ELR (cell line): ENCODE measurements at regions not wholly inside any gene's neighbourhood (a gene's known extent, or its start where the extent isn't known, plus 50 kb on each side); places are given as distances from the start of the nearest gene placed in this dataset.
"Not testable (repeated sequence)": the region's sequence is repeated elsewhere in the genome, so short reads cannot be mapped to it uniquely, and the experiment has no call there.

Source experiments
- DNase-seq: peaks from one replicate; pipeline ENCODE4 v3.0.0-alpha.2; 2015; ENCODE audit warnings: low read depth

DNA sequence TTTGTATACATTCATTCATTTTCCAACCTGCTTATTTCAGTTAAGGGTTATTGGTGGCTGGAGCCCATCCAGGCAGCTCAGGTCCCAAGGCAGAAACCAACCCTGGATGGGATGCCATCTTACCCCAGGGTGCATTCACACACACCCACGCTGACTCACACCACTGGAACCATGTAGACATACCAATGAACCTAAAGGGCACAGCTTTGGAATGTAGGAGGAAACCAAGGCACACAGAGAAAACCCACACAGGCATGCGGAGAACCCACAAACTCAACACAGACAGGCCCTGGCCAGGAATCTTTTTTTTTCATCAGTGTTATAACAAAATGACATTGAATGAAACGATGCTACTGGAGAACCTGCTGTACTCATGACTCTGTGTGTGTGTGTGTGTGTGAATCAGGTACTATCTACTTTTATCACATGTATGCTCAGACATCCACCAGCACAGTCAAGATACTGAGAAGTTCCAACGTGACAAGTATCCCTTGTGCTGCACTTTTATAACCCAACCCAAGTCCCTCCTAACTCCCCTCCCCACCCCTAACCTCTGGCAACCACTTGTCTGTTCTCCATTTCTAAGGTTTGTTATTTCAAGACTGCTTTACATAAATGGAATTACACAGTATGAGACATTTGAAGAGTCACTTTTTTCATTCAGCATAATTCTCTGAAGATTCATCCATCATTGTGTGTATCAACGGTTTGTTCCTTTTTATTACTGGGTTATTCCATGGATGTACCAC lies 286.8 kb upstream of the PLD5 start:
- no peak for DNase-seq

DNA sequence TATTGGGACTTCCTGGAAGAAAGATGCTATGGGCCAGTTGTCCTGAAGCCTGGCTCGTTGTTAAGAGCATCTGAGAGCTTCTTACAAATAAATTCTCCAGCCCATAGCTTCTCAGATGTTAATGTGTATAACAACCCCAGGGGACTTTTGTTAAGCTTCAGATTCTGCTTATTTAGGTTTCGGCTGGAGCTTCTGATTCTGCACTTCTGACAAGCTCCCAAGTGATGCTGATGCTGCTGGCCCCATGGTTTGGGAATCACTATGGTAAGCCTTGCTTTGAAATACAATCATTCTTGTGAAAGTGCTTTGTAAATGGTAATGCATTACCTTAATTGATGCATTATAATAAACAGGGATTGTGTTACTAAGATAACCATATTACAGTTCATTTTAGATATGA lies 281.8 kb upstream of the PLD5 start:
- DNase-seq = no peak

DNA sequence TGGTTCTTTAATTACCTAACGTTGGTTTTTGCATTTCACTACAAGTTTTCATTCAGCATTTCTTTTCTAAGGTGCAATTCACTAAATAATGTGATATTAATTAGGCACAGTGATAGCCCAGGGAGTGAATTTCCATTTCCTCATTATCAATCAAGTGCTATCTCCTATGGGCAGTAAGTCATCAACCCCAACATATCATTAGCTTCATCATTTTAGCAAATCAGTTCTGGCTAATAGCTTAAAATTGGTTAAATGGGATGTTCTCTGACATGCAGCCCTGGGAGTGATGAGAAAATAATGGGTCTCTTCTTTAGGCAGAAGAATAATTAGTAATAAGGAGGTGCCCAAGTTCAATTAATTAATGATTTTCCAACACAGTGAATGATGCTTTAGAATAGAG lies 280.9 kb upstream of the PLD5 start:
- DNase-seq = not testable (repeated sequence)

DNA sequence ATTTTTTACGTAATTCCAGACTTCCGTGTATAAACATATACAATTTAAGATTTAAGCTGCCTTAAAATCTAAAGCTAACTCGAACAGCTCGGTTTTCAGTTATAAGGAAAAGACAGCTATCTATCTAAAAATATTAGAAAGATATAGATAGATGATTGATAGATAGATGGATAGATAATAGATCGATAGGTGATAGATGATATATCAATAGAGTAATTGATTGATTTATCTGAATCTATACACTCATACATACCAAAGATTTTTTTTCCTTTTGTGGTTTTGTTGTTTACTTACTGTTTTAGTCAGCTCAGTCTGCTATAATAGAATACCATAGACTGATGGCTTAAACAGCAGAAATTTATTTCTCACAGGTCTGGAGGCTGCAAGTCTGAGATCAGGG lies 278.5 kb upstream of the PLD5 start:
- DNase-seq = no peak

DNA sequence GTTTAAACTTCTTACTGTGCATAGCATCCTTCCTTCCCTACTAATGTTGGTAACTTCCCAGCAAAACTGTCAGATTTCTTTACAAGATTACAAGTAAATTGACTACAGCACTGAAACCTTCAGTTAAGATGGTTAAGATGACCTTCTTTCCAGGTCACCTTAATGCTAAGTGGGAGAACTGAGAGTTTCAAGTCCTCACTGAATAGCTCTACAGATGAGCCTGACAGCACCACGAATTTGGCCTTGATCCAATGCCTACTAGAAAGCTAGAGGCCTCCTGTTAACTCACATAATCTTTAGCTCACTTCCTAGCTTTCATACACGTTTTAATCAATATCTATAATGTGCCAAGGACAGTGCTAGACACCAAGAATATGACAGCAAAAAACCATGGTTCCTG lies 276.0 kb upstream of the PLD5 start:
- DNase-seq = no peak

DNA sequence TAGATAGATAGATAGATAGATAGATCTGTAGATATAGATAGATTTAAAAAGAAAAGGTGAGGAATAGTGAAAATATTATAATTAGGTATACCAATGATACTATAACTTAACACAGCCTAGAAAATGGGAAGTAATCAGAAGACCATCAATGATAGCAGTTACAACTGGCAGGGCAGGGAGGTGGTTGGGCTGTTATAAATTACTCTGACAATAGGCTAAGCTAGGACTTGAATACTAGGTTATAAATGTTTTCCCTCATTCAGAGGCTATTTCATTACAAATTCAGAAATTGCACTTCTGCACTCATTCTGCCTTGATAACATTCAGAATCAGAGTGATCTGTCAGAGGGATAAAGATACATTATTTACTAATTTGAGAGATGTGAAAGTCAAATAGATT lies 273.4 kb upstream of the PLD5 start:
- no peak for DNase-seq

DNA sequence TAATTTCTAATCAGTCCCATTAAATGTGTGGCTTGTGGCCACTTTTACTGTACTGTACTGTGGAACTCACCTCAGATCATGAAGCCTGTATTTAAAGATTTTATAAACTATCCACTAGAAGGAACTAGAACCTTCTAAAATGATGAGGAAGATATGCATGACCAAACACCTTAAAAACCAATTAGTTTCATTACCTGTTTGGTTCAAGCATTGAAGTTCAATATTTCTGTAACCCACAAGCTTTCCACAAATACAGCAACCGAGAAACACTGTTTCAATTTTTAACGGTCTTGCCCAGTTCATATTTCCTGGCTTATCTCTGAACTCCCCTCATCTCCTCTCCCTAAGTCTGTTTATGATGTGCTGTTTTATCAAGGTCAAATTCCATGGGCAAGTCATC lies 264.3 kb upstream of the PLD5 start:
- no peak for DNase-seq

DNA sequence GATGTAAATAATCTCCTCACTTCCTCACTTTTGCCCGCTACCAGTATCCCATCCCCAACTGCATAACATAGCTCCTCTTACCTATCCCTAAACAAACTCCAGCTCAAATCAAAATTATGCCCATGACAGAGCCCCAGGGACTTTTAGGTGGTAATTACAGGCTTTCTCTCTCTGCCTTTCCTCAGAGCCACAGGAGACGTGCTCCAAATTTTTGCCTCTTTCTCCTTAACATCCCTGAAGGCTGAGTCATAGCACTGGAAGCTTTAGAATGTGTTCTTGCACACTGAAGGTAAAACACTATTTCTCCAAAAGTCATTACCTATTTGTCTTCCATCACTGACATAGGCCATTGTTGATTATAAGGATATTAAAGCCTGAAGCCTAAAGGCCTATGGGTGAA lies 263.5 kb upstream of the PLD5 start:
- no peak for DNase-seq

DNA sequence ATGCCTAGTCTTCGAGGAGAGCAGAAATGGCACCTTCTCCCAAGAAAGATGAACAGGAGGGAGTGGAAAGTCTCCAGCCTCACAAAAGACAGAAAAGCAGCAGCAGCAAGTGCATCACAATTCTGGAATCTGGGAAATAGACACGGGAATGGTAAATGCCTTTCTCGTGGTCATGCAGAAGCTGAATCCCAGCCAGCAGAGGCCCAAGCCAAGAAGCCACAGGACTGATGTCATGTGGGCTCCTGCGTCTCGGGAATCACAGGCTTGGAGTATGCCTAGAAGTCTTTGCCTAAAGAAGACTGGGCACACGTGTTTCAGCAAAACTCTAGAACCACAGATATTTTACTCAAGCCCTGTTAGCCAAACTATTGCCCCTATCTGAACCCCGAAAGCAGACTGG lies 260.3 kb upstream of the PLD5 start:
- no peak for DNase-seq

DNA sequence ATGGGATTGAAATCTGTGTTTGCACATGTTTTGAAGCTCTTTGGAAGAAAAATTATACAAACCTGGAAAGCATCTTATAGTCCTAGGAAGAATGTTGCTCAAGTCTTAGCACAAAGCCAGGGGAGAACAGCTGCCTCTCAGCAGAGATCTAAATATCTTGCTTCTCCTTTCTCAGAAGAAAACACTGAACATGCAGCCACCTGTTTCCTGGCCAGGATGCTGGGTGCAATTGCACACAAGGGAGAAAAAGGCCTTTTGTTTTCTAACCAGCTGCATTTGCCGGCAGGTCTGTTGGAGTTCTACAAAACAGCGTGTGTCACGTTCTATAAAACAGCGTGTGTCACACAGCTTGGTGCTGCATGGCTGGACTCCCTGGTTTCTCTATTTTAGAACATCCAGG lies 259.6 kb upstream of the PLD5 start:
- no peak for DNase-seq

DNA sequence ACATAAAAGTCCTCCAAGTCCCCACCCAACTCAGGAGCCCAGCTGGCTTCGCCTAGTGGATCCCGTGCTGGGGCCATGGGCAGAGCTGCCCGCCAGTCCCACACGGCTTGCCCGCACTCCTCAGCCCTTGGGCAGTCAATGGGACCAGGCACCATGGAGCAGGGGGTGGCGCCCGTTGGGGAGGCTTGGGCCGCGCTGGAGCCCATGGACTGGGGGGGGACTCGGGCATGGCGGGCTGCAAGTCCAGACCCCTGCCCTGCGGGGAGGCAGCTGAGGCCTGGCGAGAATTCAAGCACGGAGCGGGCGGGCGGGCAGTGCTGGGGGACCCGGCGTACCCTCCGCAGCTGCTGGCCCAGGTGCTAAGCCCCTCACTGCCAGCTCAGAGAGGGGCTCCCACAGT lies 249.8 kb upstream of the PLD5 start:
- DNase-seq = no peak

DNA sequence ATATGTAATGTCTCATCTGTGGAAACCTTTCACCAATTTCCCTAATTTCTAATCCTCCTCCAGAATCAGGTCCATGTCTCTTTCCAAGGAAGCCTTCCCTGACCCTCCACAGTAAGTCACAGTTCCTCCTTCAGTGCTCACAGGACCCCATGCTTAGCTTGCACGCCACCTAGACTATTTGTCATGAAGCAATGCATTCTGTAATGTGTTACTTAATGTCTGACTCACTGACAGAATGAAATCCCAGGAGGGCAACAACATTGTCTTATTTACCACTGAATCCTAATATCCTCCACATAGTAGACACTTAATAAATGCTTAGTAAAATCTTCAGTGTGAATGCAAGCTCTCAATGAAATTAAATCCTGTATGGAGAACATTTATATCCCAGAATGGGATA lies 245.9 kb upstream of the PLD5 start:
- DNase-seq = no peak

DNA sequence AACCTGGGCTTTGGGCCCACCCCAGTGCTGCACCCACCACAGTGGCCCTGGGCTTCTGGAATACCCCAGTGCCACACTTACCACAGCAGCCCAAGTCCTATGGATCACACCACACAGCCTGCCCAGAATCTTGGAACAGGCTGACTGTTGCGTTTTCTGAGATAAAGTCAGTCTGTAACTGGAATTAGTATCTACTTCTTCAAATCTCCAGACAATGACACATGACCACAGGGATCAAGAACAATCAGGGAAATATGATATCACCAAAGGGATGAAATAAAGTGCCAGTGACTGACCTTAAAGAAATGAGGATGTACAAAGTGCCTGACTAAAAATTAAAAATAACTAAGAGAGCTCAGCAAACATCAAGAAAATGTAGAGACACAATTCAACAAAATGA lies 239.7 kb upstream of the PLD5 start:
- no peak for DNase-seq

DNA sequence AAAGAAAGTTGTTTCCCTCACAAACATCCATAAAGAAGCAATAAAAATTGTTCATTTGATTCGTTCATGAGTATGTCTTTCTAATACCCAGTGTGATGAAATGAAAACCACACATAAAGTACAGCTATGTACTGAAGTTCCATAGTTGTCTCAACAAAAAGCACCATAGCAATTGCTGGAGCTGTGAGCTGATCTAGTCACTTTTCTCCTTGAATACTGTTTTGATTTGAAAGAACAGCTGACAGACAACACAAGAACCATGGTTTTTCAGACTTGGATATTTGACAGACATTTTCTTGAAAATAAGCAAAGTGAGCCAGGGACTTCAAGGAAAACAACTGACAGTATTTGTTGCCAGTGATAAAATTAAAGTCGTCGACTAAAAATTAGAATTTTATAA lies 237.1 kb upstream of the PLD5 start:
- DNase-seq = no peak

DNA sequence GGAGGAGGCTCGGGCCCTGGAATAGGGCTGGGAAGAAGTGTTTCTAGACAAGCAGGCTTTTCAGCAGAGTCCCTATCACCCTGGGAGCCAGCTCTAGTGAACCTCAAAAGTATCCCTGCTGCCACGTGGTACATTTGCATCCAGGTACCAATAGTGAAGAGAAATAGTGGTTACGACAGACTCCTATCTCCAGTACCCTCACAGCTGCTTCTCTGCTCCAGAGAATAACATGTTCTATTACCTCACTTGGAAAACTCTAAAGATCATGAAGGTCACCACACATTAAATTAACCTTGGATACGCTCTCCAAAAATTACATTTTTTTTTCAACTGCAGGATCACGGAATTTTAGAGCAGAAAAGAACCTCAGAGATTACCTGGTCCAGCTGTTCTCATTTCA lies 230.4 kb upstream of the PLD5 start:
- DNase-seq = no peak

DNA sequence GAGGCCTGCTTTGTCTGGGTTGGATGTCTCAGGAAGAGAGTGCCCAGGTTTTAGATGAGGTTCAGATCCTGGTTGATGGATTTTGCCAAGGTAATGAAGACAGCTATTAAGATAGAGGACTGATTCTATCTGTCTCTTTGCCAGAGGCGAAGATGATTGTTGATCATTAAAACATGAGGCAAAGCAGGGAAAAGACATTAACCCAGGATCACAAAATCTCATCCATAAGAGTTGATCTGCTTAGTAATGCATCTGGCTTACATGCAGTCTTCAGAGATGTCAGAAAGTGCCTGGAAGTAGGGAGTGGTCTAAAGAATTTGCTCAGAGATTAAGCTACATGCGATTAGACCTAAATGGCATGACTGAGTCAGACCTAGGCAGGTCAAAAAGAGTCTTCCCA lies 229.6 kb upstream of the PLD5 start:
- DNase-seq = no peak

DNA sequence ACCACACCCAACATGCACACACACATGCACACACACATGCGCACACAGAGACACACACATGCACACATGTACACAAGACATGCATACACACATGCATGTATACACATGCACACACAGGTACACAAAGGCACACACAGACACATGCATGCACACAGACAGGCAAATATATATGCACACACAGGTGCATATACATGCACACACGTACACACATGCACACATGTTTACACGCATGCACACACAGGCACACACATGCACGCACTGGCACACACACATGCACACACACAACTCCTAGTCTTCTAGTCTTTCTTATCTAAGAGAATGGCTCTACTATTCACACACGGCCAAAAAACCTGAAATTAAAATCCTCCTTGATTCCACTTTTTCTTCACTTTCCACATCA lies 222.7 kb upstream of the PLD5 start:
- DNase-seq = no peak

DNA sequence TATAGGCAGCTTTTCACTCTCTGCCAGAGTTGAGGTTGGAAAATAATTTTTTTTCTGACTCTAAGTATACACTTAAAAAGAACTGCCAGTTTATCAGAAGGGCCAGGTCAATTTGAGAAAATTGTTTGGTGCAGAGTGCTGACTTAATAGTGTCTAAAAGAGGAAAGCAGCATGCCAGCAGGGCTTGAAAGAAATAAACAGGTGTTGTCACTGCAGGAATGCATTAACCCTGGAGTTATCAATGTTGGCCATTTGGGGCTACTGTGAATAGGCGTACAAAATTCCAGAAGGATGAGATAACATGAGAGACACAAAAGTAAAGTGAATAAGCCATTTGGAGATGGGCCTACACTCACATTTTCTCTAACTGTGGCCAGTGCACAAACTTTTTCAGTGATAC lies 220.6 kb upstream of the PLD5 start:
- no peak for DNase-seq

DNA sequence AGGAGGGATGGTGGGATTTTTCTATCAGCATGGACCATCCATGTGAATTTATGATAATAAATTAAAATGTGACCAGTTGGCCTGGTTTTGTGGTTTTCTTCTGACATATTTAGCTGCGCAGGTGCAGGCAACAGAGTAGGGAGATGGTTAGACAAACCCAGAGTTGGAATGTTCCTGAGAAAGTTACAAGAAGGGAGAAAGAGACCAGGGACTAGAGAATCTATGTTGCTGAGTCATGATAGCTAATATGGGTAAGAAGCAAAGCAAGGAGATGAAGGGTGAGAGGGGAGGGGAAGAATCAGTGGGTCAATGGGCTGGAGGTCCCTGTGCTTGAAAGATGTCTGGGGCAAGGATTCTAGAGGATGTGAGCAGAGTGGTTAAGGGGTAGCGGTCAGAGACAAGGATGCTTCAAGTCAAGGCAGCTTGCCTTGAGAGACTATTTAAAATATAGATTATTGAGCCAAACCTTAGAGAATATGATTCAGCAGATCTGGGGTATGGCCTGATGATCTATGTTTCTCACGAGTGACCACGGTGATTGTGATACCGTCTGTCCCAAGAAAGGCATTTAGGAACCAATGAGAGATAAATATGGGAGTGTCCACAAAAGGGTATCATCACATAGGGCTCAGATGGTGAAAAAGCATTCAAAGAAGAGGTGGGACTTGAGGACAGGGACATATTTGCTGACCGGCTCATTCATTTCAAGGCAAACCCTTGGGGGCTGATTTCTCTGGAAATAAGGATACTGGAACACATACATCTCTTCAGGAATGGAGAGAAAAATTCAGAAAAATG lies 219.7 kb upstream of the PLD5 start:
- DNase-seq = no peak

DNA sequence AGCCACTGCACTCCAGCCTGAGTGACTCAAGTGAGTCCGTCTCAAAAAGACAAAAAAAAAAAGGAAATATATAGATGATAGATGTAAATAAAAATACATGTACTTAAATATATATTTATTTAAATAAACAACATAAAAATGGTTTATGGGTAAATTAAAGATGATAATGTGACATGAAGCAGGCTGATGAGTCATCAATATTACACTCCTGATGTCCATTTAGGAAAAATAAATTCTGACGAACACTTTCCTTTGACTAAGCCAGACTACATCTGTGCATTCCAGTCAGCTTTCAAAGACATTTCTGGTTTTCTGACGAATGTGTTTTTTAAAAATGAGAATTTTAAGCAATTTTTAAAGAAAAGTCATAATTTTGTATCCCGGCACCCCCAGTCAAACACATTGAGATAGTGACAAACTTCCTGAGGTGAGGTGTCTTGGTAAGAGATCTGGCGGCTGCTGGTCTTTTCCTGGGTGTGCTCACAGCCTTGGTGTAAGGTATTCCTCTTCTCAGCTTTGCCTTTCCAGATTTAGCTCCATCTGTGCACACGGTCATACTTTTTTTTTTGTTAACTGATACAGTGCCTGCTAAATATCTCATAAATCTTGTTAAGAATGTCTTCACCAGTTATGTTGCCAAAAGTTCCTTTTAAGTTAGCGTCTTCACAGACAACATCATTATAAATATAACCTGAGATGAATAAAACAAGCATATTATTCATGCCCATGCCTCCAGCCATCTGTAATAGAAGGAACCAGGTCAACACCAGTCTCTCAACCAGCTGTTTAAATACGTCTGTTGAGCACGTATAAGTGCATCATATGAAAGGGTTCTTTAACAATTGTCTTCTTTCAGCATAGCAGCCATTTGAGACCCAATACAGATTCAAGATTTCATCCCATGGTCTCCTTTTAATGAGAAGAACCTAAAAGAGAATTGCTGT lies 214.5 kb upstream of the PLD5 start:
- no peak for DNase-seq

DNA sequence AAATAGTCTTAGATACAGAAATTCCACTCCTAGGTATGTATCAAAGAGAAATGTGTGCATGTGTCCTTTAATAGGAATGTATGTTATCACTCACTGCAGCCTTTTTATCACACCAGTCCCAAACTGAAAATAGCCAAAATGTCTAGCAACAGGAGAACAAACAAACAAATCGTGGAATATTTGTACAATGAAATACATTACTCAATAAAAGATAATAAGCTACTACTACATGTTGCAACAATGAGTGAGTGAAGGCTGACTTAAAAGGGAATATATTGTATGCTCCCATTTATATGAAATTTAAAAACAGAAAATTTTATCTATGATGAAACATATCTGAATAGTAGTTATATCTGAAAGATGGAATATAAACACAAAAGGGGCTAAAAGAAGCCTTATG lies 212.1 kb upstream of the PLD5 start:
- no peak for DNase-seq

DNA sequence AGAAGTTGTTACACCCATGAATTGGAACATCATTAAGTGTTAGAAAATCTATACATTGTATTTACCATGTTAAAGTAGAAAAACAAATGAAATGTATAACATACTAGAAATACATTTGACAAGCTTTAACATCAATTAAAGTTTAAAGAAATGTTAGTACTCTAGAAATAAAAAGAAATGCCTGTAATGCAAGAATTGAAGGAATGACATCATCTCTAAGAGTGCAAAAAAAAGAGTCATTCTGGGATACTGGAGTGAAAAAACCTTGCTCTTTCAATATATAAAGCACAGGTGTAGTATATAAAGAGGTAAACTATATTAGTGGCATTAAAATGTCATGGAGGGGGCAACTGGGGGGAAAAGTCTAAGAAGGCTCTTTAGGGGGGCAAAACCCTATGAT lies 210.8 kb upstream of the PLD5 start:
- DNase-seq = no peak

DNA sequence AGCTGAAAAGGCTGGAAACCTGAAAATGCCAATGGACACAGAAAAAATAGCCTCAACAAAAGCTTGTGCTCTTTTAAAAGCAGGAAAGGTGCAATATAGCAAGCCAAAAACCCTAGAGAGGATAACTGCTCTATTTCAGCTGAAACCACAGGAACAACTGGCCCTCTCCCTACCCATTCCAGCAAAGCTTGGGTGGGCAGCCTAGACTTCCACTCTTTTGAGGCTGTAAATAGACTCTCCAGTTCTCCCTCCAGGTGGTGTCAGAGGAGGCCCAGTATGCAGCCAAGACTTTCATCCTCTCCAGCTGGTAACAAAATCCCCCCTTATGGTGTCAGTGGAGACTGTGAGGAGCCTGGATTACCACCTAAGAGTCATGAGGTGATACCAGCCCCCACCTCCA lies 206.9 kb upstream of the PLD5 start:
- DNase-seq = no peak
